Right atrium auricular region (tissue), 2 donors: ENCODE measurements at regions not wholly inside any gene's neighbourhood (a gene's known extent, or its start where the extent isn't known, plus 50 kb on each side); places are given as distances from the start of the nearest gene placed in this dataset.
"Not testable (repeated sequence)": the region's sequence is repeated elsewhere in the genome, so short reads cannot be mapped to it uniquely, and the experiment has no call there.

Experiments used
- DNase-seq: peaks from one replicate; pipeline ENCODE4 v3.0.0-alpha.2; 2019; ENCODE audit warnings: low spot score
- H3K27ac ChIP-seq, 2 donors: fragments of 200-600 bp; sonication (generic); 1 replicate in 1 of 2; 2 replicates in 1 of 2; pipeline ENCODE4 v1.5.1; 2016 to 2019
- H3K27me3 ChIP-seq, 2 donors: fragments of 200-600 bp; sonication (generic); one replicate each; pipeline versions ENCODE4 v1.5.1 to v1.6.0; 2017 to 2019
- H3K36me3 ChIP-seq: fragments of 200-600 bp; sonication (generic); one replicate; pipeline ENCODE4 v1.5.1; 2016
- H3K4me1 ChIP-seq, 2 donors: fragments of 200-600 bp; sonication (generic); one replicate each; pipeline versions ENCODE4 v1.5.1 to v1.6.0; 2017 to 2019
- H3K4me3 ChIP-seq, 2 donors: fragments of 200-600 bp; sonication (generic); 1 replicate in 1 of 2; 2 replicates in 1 of 2; pipeline ENCODE4 v1.5.1; 2017 to 2019; ENCODE audit warnings: mild to moderate bottlenecking in 1 of 2, moderate library complexity in 1 of 2
- H3K9me3 ChIP-seq, 2 donors: fragments of 200-600 bp; sonication (generic); one replicate each; pipeline ENCODE4 v1.5.1; 2019
- TF ChIP-seq, protein P1 (sequence below), 2 donors: fragments of 200-600 bp; sonication (generic); IDR thresholded peaks; one replicate each; pipeline ENCODE4 v1.5.1; 2019; ENCODE audit warnings: antibody characterized with exemption in 2 of 2

DNA sequence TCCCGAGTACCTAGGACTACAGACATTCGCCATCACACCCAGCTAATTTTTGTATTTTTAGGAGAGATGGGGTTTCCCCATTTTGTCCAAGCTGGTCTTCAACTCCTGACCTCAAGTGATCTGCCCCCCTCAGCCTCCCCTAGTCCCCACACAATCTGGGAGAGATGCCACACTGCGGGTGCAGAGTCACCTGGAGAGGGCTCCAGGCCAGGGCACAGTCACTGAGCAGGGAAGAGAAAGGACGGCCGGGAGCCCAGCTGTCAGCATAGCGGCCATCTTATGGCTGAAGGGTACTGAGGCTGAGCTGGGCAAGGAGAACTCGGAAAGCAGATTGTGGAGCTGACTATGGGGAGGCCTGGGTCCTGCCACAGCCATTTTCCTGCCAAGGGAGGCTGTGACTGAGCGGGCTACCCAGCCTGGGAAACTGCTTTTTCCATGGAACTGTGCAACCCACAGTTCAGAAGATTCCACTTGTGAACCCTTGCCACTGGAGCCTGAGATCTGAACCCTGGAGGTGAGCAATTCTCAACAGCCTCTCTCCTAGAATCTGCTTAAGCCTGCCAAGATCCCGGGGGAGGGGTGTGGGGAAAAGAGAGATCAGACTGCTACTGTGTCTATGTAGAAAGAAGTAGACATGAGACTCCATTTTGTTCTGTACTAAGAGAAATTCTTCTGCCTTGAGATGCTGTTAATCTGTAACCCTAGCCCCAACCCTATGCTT lies 109.2 kb downstream of the ZNF486 start:
- no peaks in the 10 kb centered on the region for H3K9me3 ChIP-seq
- H3K4me1 ChIP-seq, result no peaks in the 10 kb centered on the region
- TF ChIP-seq, protein P1, sequence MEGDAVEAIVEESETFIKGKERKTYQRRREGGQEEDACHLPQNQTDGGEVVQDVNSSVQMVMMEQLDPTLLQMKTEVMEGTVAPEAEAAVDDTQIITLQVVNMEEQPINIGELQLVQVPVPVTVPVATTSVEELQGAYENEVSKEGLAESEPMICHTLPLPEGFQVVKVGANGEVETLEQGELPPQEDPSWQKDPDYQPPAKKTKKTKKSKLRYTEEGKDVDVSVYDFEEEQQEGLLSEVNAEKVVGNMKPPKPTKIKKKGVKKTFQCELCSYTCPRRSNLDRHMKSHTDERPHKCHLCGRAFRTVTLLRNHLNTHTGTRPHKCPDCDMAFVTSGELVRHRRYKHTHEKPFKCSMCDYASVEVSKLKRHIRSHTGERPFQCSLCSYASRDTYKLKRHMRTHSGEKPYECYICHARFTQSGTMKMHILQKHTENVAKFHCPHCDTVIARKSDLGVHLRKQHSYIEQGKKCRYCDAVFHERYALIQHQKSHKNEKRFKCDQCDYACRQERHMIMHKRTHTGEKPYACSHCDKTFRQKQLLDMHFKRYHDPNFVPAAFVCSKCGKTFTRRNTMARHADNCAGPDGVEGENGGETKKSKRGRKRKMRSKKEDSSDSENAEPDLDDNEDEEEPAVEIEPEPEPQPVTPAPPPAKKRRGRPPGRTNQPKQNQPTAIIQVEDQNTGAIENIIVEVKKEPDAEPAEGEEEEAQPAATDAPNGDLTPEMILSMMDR (IDR thresholded peaks at IDR 0.05), result no peak

DNA sequence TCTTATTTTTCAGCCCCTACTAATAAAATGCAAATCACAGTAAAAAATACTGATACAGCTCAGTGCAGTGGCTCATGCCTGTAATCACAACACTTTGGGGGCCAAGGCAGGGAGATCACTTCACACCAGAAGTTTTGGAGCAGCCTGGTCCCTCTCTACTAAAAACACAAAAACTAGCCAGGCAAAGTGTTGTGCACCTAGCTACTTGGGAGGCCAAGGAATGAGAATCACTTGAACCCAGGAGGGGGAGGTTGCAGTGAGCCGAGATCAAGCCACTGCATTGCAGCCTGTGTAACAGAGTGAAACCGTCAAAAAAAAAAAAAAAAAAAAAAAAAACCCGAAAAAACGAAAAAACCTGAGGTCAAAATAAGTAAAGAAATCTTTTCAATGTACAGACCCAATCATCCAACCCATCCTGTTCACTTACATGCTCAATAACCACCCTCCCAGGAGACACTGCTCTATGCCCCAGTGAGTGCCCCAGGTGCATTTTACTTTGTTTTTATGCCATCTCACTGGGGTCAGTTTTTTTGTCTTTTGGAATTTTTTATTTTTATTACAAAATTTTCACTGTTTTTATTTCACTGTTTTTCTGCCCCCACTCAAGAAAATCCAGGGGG lies 107.0 kb downstream of the ZNF486 start:
- no peaks in the 10 kb centered on the region for H3K36me3 ChIP-seq
- TF ChIP-seq, protein P1 (IDR thresholded peaks at IDR 0.05), result no peak
- H3K4me3 ChIP-seq, result no peak overlapping the region
- no peak overlapping the region for H3K27ac ChIP-seq
- no peaks in the 10 kb centered on the region for H3K9me3 ChIP-seq
- H3K27me3 ChIP-seq, result no peaks in the 10 kb centered on the region
- no peak for DNase-seq
- no peaks in the 10 kb centered on the region for H3K4me1 ChIP-seq

More for the DNA sequence above, 109.2 kb downstream of the ZNF486 start:
- H3K27ac ChIP-seq, result no peak overlapping the region
- H3K4me3 ChIP-seq, result no peak overlapping the region
- H3K36me3 ChIP-seq, result no peaks in the 10 kb centered on the region
- DNase-seq, result no peak
- no peaks in the 10 kb centered on the region for H3K27me3 ChIP-seq

DNA sequence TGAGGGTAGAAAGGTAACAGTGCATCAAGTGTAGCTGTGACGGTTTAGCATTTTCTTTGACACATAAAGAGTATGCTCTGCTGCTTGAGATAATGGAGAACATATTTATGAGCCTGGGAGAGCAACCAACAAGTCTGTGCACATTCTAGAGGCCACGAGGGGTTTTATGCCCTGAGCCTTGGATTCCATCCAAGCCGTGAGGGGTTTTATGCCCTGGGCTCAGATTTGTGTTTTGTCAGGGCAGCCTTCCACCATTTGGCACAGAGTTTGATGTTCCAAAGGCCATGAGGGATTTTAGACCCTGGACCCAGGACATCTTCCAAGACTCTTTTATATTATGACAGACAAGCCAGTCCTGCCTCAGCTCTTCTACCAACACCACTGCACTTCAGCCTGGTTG lies 106.4 kb downstream of the ZNF486 start:
- Histone ChIP-seq H3K4me3 (no peak overlapping the region), H3K4me1 (no peaks in the 10 kb centered on the region), H3K27me3 (no peaks in the 10 kb centered on the region), H3K9me3 (no peaks in the 10 kb centered on the region), H3K27ac (no peak overlapping the region), H3K36me3 (no peaks in the 10 kb centered on the region)
- DNase-seq, result no peak
- TF ChIP-seq, protein P1 (IDR thresholded peaks at IDR 0.05), result no peak

DNA sequence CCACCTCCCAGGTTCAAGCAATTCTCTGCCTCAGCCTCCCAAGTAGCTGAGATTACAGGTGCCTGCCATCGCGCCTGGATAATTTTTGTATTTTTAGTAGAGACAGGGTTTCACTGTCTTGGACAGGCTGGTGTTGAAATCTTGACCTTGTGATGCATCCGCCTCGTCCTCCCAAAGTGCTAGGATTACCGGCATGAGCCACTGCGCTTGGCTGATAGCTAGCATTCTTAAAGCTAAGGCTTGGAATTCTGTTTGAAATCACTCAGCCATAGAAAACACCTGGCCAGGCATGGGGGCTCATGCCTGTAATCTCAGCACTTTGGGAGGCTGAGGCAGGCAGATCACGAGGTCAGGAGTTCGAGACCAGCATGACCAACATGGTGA lies 105.6 kb downstream of the ZNF486 start:
- not testable (repeated sequence) for H3K27ac ChIP-seq, H3K4me1 ChIP-seq, DNase-seq, H3K9me3 ChIP-seq, H3K27me3 ChIP-seq, H3K4me3 ChIP-seq, H3K36me3 ChIP-seq

DNA sequence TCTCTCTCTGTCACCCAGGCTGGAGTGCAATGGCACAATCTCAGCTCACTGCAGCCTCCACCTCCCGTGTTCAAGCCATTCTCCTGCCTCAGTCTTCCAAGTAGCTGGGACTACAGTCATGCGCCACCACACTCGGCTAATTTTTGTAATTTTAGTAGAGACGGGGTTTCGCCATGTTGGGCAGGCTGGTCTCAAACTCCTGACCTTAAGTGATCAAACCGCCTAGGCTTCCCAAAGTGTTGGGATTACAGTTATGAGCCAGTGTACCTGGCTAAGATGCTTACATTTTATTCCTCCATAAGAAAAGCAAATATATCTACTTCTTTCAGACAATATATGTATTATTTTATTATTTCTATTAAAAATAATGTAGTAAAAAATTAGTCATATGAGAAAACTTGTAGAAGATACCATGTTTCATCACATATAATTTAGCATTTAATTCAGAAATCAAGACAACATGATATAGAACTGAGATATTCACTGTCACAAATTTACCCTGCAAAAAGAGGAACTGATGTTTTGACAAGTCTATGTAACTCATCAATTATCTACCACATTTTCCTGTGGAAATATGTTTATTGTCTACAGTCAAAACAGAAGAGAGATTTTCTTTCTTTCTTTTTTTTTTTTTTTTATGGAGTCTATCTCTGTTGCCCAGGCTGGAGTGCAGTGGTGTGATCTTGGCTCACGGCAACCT lies 105.1 kb downstream of the ZNF486 start:
- not testable (repeated sequence) for H3K9me3 ChIP-seq, H3K4me3 ChIP-seq, H3K27ac ChIP-seq, H3K36me3 ChIP-seq, H3K4me1 ChIP-seq, H3K27me3 ChIP-seq, DNase-seq

DNA sequence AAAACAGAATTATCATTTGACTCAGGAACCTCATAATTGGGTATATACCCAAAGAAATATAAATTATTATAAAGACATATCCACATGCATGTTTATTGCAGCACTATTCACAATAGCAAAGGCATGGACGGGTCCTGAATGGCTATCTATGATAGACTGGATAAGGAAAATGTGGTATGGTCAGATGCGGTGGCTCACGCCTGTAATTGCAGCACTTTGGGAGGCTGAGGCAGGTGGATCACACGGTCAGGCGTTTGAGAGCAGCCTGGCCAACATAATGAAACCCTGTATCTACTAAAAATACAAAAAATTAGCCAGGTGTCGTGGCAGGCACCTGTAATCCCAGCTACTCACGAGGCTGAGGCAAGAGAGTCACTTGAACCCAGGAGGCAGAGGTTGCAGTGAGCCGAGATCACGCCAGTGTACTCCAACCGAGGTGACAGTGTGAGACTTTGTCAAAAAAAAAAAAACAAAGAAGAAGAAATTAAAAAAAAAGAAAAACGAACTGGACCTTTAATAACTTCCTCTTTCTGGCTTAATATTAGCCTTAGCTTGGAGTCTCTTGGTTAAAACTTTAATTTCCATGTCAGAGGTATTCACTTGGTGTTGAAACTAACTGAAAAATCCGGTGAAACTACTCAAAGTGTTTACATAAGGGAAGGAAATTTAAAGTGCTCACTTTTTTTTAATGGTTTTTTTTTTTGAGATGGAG lies 104.4 kb downstream of the ZNF486 start:
- Histone ChIP-seq H3K4me3 (no peak overlapping the region), H3K36me3 (no peaks in the 10 kb centered on the region)
- TF ChIP-seq, protein P1 (IDR thresholded peaks at IDR 0.05), result no peak

More for the DNA sequence above, 104.4 kb downstream of the ZNF486 start:
- H3K4me1 ChIP-seq, result no peaks in the 10 kb centered on the region
- H3K27me3 ChIP-seq, result no peaks in the 10 kb centered on the region
- H3K27ac ChIP-seq, result no peak overlapping the region
- no peaks in the 10 kb centered on the region for H3K9me3 ChIP-seq
- no peak for DNase-seq
